ENCODE measurements at regions not wholly inside any gene's neighbourhood (a gene's known extent, or its start where the extent isn't known, plus 50 kb on each side); places are given as distances from the start of the nearest gene placed in this dataset.
"Not testable (repeated sequence)": the region's sequence is repeated elsewhere in the genome, so short reads cannot be mapped to it uniquely, and the experiment has no call there.

DNA sequence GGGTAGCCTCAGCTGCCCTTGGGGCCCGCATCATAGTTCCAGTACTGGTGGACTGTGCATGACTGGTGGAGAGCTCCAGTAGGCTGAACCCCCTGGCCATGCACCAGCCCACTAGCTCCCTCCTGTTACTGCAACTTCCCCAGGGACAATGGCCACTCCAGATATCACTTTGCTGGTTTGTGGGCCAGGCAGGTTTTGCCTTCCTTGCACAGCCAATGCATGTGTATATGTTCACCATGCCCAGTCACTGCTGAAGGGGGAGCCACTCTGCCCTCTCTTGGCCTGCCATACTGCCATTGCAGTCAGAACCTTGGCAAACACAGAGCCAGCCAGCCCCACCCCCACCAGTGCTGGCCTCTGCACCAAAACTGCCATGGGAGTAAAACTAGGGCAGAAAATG, 2095.3 kb upstream of the RAG2 start:
- H3K27me3 Mint-ChIP-seq: no peaks in the 10 kb centered on the region
- ChIA-PET POLR2A (no interaction called here), CTCF (no interaction called here)
- H3K4me1 Mint-ChIP-seq (ENCODE audit: low read depth): no peaks in the 10 kb centered on the region
- TF ChIP-seq, protein P1, sequence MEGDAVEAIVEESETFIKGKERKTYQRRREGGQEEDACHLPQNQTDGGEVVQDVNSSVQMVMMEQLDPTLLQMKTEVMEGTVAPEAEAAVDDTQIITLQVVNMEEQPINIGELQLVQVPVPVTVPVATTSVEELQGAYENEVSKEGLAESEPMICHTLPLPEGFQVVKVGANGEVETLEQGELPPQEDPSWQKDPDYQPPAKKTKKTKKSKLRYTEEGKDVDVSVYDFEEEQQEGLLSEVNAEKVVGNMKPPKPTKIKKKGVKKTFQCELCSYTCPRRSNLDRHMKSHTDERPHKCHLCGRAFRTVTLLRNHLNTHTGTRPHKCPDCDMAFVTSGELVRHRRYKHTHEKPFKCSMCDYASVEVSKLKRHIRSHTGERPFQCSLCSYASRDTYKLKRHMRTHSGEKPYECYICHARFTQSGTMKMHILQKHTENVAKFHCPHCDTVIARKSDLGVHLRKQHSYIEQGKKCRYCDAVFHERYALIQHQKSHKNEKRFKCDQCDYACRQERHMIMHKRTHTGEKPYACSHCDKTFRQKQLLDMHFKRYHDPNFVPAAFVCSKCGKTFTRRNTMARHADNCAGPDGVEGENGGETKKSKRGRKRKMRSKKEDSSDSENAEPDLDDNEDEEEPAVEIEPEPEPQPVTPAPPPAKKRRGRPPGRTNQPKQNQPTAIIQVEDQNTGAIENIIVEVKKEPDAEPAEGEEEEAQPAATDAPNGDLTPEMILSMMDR (IDR thresholded peaks at IDR 0.05): no peak
- H3K9me3 Mint-ChIP-seq: peaks cover 22% of the 10 kb centered on the region
- no peak for ATAC-seq
- no peak overlapping the region for H3K4me3 Mint-ChIP-seq
- DNase-seq: no peak
- H3K36me3 Mint-ChIP-seq (ENCODE audit: low read depth): no peaks in the 10 kb centered on the region
- no peak overlapping the region for H3K27ac Mint-ChIP-seq
- intact Hi-C loops (cut with micrococcal nuclease): no loop called here

DNA sequence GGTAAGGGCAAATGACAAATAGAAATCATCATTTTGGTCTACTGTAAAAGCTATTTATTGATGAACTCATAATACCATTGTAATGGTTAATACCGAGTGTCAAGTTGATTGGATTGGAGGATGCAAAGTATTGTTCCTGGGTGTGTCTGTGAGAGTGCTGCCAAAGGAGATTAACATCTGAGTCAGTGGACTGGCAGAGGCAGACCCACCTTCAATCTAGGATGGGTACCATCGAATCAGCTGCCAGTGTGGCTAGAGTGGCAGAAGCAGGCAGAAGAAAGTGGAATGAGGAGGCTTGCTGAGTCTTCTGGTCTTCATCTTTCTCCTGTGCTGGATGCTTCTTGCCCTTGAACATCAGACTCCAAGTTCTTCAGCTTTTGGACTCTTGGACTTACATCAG, 2092.2 kb upstream of the RAG2 start:
- H3K4me3 Mint-ChIP-seq; H3K27ac Mint-ChIP-seq; H3K4me1 Mint-ChIP-seq (ENCODE audit: low read depth); CTCF ChIA-PET; POLR2A ChIA-PET; H3K27me3 Mint-ChIP-seq; ATAC-seq; H3K36me3 Mint-ChIP-seq (ENCODE audit: low read depth); DNase-seq; intact Hi-C loops (cut with micrococcal nuclease): not testable (repeated sequence)
- peaks cover 16% of the 10 kb centered on the region for H3K9me3 Mint-ChIP-seq

DNA sequence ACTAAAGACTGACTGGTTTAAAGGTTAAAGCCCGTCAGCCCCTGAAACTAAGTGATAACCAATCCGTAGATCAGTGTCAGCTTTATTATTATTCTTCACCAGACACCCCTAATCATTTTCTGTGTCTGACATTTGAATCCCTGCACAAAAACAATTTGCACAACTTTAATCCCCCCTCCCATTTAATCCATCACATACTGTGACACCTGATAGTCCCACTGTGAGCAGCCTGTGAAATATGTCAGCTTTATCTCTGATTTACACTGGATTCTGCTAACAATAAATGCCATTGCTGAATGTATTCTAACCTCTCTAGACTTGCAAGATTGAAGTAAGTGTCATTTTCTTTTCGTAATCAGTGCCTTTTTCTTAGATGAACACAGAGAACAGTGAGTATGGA, 2089.0 kb upstream of the RAG2 start:
- DNase-seq (no peak), ATAC-seq (no peak)
- TF ChIP-seq, protein P1 (IDR thresholded peaks at IDR 0.05): no peak
- ChIA-PET CTCF (no interaction called here), POLR2A (no interaction called here)
- Mint-ChIP-seq H3K9me3 (peaks cover 10% of the 10 kb centered on the region), H3K36me3 (ENCODE audit: low read depth) (no peaks in the 10 kb centered on the region), H3K27ac (no peak overlapping the region), H3K4me1 (ENCODE audit: low read depth) (no peaks in the 10 kb centered on the region), H3K4me3 (no peak overlapping the region), H3K27me3 (no peaks in the 10 kb centered on the region)
- intact Hi-C loops (cut with micrococcal nuclease): no loop called here

DNA sequence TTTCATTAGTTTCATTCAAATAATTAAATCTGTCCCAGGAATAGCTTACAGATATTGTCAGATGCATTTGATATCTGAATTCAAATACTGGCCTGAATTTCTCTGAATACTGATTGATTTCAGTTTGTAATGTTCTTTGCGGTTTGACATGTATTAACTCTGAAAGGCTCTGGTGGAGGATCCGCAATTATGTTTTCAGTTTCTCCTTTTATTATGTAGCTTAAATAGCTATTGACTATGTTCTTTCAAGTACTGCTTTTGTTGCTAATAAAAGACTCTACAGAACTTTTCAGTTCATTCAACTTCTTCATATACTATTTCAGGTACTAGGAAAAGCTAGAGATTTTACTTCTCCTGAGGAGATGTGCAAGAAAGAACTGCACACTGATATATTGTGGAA, 2085.4 kb upstream of the RAG2 start:
- no peaks in the 10 kb centered on the region for H3K27me3 Mint-ChIP-seq
- H3K36me3 Mint-ChIP-seq (ENCODE audit: low read depth): no peaks in the 10 kb centered on the region
- CTCF ChIA-PET: no interaction called here

DNA sequence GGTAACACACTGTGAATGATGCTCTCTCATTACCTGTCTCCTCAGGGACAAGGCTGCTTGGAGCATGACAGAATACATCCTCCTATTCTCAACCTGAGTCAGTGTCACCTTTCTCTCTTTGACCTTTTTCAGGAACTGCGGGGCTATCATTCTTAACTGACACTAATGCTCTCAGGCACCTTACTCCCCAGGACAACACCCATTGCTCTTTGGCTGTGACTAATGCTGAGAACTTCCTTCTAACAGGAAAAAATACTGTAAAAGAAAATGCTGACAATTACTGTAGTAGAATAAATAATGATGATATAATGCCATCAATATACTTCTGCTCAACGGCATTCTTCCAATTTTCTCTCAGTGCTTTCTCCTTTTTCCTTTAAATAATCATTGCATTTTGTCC, 2082.7 kb upstream of the RAG2 start:
- Mint-ChIP-seq H3K27ac (no peak overlapping the region), H3K9me3 (peaks cover 18% of the 10 kb centered on the region), H3K4me3 (no peak overlapping the region), H3K4me1 (ENCODE audit: low read depth) (no peaks in the 10 kb centered on the region), H3K27me3 (no peaks in the 10 kb centered on the region), H3K36me3 (ENCODE audit: low read depth) (no peaks in the 10 kb centered on the region)
- intact Hi-C loops (cut with micrococcal nuclease): no loop called here
- DNase-seq (no peak), ATAC-seq (no peak)
- ChIA-PET CTCF (no interaction called here), POLR2A (no interaction called here)
- TF ChIP-seq, protein P1 (IDR thresholded peaks at IDR 0.05): no peak

More for the DNA sequence above, 2085.4 kb upstream of the RAG2 start:
- intact Hi-C loops (cut with micrococcal nuclease): no loop called here
- Mint-ChIP-seq H3K27ac (no peak overlapping the region), H3K4me1 (ENCODE audit: low read depth) (no peaks in the 10 kb centered on the region), H3K9me3 (peaks cover 11% of the 10 kb centered on the region), H3K4me3 (no peak overlapping the region)
- TF ChIP-seq, protein P1 (IDR thresholded peaks at IDR 0.05): no peak
- ATAC-seq (no peak), DNase-seq (no peak)
- POLR2A ChIA-PET: no interaction called here

DNA sequence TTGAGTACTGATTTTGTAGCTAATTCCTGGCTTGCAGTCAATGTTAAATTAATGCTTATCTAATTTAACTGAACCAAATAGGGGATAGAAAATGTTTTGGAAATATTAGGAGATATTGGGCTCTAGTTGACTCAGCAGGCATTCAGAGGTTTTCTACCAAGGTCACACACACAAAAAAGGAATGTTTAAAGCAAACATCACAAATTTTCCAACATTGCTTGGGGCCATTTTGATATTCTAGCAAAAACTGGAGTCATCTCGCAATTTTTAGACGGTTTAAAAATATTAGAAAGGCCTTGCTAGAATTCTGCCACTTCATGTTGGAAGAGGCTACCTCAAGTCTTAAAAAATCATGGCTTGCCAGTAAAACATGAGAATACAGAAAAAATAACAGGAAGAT, 2082.1 kb upstream of the RAG2 start:
- H3K27ac Mint-ChIP-seq: no peak overlapping the region
- H3K4me3 Mint-ChIP-seq: no peak overlapping the region
- H3K27me3 Mint-ChIP-seq: no peaks in the 10 kb centered on the region
- ATAC-seq (no peak), DNase-seq (no peak)
- H3K36me3 Mint-ChIP-seq (ENCODE audit: low read depth): no peaks in the 10 kb centered on the region
- intact Hi-C loops (cut with micrococcal nuclease): no loop called here
- ChIA-PET CTCF (no interaction called here), POLR2A (no interaction called here)
- TF ChIP-seq, protein P1 (IDR thresholded peaks at IDR 0.05): no peak
- no peaks in the 10 kb centered on the region for H3K4me1 Mint-ChIP-seq (ENCODE audit: low read depth)
- peaks cover 18% of the 10 kb centered on the region for H3K9me3 Mint-ChIP-seq

All from activated CD8-positive, alpha-beta T cell treated with anti-CD3 and anti-CD28 coated beads for 36 hours (primary cell).